ENCODE measurements at regions not wholly inside any gene's neighbourhood (a gene's known extent, or its start where the extent isn't known, plus 50 kb on each side); places are given as distances from the start of the nearest gene placed in this dataset.

- TF ChIP-seq CTCF (IDR thresholded peaks at IDR 0.05; ENCODE audit: low read length): no peak
- no peak for TF ChIP-seq EZH2 (IDR thresholded peaks at IDR 0.05; ENCODE audit: borderline replicate concordance, low read length)
Measured at GRCh38 chr13:103130146-103130545, 63.9 kb upstream of the SLC10A2 start.
